Esophagus squamous epithelium (tissue), 4 donors: ENCODE measurements at regions not wholly inside any gene's neighbourhood (a gene's known extent, or its start where the extent isn't known, plus 50 kb on each side); places are given as distances from the start of the nearest gene placed in this dataset.

Source experiments
- POLR2A ChIP-seq, 4 donors: fragments of 450-650 bp; IDR thresholded peaks; one replicate each; pipeline ENCODE4 v1.6.1; 2017; ENCODE audit warnings: antibody characterized with exemption in 4 of 4, mild to moderate bottlenecking in 4 of 4, moderate library complexity in 3 of 4
- TF ChIP-seq, protein P1 (sequence below), 6 experiments: fragments of 450-650 bp in 4 of 6; fragments of 200-600 bp in 2 of 6; sonication (generic) in 2 of 6; IDR thresholded peaks; one replicate each; pipeline ENCODE4 v1.5.1; 2016 to 2019; ENCODE audit warnings: antibody characterized with exemption in 6 of 6, mild to moderate bottlenecking in 4 of 6, moderate library complexity in 4 of 6

DNA sequence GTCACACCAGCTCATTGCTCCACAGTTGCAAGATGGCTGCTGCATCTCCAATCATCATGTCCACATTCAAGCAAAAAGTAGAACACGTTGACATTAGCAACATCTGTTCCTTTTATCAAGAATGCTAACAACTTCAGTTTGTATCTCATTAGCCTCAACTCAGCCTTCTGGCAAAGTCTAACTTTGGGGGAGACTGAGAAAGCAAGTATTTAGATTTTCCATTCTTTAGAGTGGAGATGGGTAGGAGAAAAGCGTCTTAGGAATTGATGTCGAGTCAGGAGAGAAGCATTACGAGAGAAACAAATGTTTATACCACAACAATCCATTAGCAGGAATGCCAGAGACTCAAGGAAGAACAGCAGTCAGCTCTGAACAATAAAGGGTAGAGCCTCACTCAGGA, 446.3 kb downstream of the ENC1 start:
- TF ChIP-seq, protein P1, sequence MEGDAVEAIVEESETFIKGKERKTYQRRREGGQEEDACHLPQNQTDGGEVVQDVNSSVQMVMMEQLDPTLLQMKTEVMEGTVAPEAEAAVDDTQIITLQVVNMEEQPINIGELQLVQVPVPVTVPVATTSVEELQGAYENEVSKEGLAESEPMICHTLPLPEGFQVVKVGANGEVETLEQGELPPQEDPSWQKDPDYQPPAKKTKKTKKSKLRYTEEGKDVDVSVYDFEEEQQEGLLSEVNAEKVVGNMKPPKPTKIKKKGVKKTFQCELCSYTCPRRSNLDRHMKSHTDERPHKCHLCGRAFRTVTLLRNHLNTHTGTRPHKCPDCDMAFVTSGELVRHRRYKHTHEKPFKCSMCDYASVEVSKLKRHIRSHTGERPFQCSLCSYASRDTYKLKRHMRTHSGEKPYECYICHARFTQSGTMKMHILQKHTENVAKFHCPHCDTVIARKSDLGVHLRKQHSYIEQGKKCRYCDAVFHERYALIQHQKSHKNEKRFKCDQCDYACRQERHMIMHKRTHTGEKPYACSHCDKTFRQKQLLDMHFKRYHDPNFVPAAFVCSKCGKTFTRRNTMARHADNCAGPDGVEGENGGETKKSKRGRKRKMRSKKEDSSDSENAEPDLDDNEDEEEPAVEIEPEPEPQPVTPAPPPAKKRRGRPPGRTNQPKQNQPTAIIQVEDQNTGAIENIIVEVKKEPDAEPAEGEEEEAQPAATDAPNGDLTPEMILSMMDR (IDR thresholded peaks at IDR 0.05) = no peak
- TF ChIP-seq POLR2A (IDR thresholded peaks at IDR 0.05) = no peak
